SJCRH30 (cell line): ENCODE measurements at regions not wholly inside any gene's neighbourhood (a gene's known extent, or its start where the extent isn't known, plus 50 kb on each side); places are given as distances from the start of the nearest gene placed in this dataset.
"Not testable (repeated sequence)": the region's sequence is repeated elsewhere in the genome, so short reads cannot be mapped to it uniquely, and the experiment has no call there.

Experiments used
- DNase-seq, 2 experiments: peaks; one replicate each; pipeline ENCODE4 v3.0.0-alpha.2; 2015 to 2020
- H3K27ac ChIP-seq: fragments of 250-450 bp; sonication (Bioruptor Pico); 2 replicates; pipeline ENCODE4 v1.5.1; 2020; ENCODE audit warnings: mild to moderate bottlenecking, moderate library complexity
- H3K27me3 ChIP-seq: fragments of 250-450 bp; sonication (Bioruptor Pico); 2 replicates; pipeline ENCODE4 v1.5.1; 2020; ENCODE audit warnings: mild to moderate bottlenecking, moderate library complexity
- H3K36me3 ChIP-seq: fragments of 250-450 bp; sonication (Bioruptor Pico); 2 replicates; pipeline ENCODE4 v1.5.1; 2020; ENCODE audit warnings: mild to moderate bottlenecking, moderate library complexity
- H3K4me1 ChIP-seq: fragments of 250-450 bp; sonication (Bioruptor Pico); 2 replicates; pipeline ENCODE4 v1.5.1; 2020; ENCODE audit warnings: mild to moderate bottlenecking, moderate library complexity
- H3K4me3 ChIP-seq: fragments of 250-450 bp; sonication (Bioruptor Pico); 2 replicates; pipeline ENCODE4 v1.5.1; 2020; ENCODE audit warnings: mild to moderate bottlenecking, moderate library complexity
- H3K9me3 ChIP-seq: fragments of 250-450 bp; sonication (Bioruptor Pico); replicated peaks from 2 replicates; pipeline ENCODE4 v1.5.1; 2020; ENCODE audit warnings: mild to moderate bottlenecking, moderate library complexity

DNA sequence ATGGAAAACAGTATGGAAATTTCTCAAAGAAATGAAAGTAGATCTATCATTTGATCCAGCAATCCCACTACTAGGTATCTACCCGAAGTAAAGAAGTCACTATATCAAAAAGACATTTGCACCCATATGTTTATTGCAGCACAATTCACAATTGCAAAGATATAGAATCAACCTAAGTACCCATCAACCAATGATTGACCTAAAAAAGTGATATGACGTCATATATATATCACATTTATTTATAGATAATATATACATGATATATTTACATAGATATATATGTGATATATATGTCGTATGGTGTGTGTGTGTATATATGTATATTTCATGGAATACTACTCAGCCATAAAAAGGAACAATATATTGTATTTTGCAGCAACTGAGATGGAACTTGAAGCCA is 188.3 kb upstream of the ARHGAP42 start:
- Histone ChIP-seq H3K36me3 (no peaks in the 10 kb centered on the region), H3K9me3 (no peaks in the 10 kb centered on the region), H3K27me3 (no peaks in the 10 kb centered on the region), H3K4me1 (no peaks in the 10 kb centered on the region), H3K27ac (no peak overlapping the region), H3K4me3 (no peak overlapping the region)
- no peak for DNase-seq

DNA sequence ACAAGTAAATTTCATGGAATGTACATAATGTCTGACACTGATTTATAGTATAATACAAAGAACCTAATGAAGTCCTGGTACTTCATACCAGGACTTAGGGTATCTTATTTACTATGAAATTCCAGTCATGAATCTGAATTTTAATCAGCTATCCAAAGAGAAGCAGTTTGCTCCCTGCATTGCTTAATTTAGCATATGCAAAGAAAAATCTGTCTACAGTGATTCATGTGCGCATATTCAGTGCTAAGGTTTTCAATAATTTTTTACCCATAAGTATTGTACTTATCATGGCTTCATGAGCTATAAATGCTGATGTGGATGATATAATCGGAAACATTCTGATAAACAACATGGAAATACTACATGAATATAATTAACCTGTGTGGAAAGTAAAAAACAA is 185.6 kb upstream of the ARHGAP42 start:
- H3K27ac ChIP-seq = no peak overlapping the region
- no peak overlapping the region for H3K4me3 ChIP-seq
- no peaks in the 10 kb centered on the region for H3K27me3 ChIP-seq
- no peaks in the 10 kb centered on the region for H3K36me3 ChIP-seq
- H3K9me3 ChIP-seq = no peaks in the 10 kb centered on the region
- no peaks in the 10 kb centered on the region for H3K4me1 ChIP-seq
- DNase-seq = no peak

DNA sequence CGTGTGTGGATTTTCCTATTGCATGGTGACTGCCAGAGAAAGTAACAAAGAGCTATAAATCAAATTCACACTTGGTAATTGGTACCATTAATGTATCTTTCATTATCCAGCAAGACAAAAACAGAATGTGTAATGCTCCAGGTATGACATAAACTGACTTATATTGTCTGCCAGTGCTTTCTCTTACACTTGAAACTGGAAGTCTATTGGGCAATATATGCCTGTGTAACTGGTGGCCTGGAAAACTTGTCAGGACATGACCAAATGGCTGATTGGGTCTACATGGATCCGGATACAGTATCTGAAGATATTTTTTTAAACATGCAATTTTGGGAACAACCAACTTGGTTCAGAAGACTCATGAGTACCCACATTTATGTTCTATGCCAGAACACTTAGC is 174.6 kb upstream of the ARHGAP42 start:
- H3K36me3 ChIP-seq = no peaks in the 10 kb centered on the region
- no peak overlapping the region for H3K27ac ChIP-seq
- no peak for DNase-seq

DNA sequence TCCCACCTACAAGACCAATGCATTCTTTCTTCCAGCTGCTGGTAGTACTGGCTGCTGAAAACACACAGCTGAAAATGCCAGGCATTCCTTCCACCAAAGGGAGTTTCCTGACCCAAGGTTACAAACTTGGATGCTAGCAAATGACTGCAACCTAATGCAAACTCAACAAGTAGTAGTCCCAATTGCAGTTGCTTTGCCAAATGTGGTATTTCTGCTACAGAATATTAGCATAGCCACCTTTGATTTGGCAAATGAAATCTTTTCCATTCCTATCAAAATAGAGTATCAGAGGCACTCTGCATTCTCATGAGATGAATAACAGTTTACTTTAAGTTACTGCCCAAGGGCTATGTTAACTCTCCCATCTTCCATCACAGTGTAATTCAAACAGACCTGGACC is 172.0 kb upstream of the ARHGAP42 start:
- H3K4me3 ChIP-seq = no peak overlapping the region
- 0 out of 2 replicates have a peak, but pooled peaks cover 7% of the 10 kb centered on the region for H3K4me1 ChIP-seq
- DNase-seq = no peak
- H3K27me3 ChIP-seq = no peaks in the 10 kb centered on the region
- no peak overlapping the region for H3K27ac ChIP-seq
- H3K9me3 ChIP-seq = no peaks in the 10 kb centered on the region
- no peaks in the 10 kb centered on the region for H3K36me3 ChIP-seq

More for the DNA sequence above, 174.6 kb upstream of the ARHGAP42 start:
- H3K4me3 ChIP-seq = no peak overlapping the region
- 0 out of 2 replicates have a peak, but pooled peaks cover 7% of the 10 kb centered on the region for H3K4me1 ChIP-seq
- H3K9me3 ChIP-seq = no peaks in the 10 kb centered on the region
- H3K27me3 ChIP-seq = no peaks in the 10 kb centered on the region

DNA sequence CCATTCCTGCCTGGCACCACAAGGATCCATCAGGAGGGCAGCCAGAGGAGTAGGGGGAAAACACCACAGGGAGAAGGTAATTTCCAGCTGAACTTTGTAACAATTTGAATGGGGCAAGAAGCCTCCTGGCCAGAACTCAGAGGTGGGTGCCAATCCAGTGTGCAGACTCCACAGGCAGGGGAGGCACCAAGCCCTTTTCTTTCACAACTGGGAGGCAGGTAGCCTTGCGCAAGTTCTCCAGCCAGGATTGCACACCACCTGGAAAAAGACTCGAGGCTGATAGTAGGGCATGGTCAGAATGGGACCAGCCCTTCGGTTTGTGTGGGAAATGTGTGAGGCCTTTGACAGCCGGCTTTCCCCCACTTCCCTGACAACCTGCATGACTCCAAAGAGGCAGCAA is 161.9 kb upstream of the ARHGAP42 start:
- DNase-seq = no peak
- no peaks in the 10 kb centered on the region for H3K36me3 ChIP-seq

DNA sequence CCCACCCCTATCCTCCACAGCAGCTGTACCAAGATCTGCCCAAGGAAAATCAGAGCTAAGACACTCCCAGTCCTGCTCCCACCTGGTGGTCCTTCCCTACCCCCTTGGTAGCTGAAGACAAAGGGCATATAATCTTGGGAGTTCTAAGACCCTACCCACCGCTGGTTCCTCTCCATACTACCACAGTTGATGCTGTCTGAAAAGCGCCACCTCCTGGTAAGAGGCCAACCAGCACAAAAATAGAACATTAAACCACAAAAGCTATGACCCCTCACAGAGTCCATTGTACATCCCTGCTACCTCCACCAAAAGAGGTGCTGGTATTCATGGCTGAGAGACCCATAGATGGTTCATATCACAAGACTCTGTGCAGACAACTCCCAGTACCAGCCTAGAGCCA is 161.5 kb upstream of the ARHGAP42 start:
- H3K4me1 ChIP-seq = no peaks in the 10 kb centered on the region
- no peak overlapping the region for H3K4me3 ChIP-seq
- no peaks in the 10 kb centered on the region for H3K9me3 ChIP-seq
- DNase-seq = peak in 1 of 2 experiments; percentile 4
- no peaks in the 10 kb centered on the region for H3K27me3 ChIP-seq
- H3K36me3 ChIP-seq = no peaks in the 10 kb centered on the region
- H3K27ac ChIP-seq = no peak overlapping the region

More for the DNA sequence above, 161.9 kb upstream of the ARHGAP42 start:
- no peaks in the 10 kb centered on the region for H3K9me3 ChIP-seq
- H3K27ac ChIP-seq = no peak overlapping the region
- no peaks in the 10 kb centered on the region for H3K27me3 ChIP-seq
- H3K4me3 ChIP-seq = no peak overlapping the region
- no peaks in the 10 kb centered on the region for H3K4me1 ChIP-seq

DNA sequence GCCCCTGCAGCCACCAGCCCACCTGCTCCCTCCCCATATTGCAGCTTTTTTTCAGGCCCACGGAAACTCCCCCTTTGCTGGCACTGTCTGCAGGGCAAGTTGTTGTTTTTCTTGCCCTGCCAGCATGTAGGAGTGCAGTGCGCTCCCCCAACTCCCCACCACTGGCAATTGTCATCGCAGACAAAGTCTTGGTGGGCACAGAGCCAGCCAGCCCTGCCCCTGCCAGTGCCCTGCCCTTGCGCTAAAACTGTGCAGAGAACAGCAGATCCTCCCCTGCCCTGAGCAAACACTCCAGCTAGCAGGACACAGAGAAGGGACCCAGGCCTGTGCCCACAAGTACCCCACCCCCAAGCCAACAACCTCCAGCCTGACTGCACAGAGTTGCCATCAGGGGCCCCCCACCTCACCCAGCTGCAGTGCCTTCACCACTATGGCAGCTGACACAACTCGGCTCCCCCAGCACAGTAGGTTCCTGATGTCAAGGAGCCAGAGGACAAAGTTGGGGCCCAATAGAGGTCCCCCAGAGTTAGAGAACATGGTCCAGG is 158.1 kb upstream of the ARHGAP42 start:
- no peak for DNase-seq
- H3K27me3 ChIP-seq = no peaks in the 10 kb centered on the region
- no peaks in the 10 kb centered on the region for H3K9me3 ChIP-seq
- no peak overlapping the region for H3K27ac ChIP-seq
- no peaks in the 10 kb centered on the region for H3K4me1 ChIP-seq
- no peaks in the 10 kb centered on the region for H3K36me3 ChIP-seq
- H3K4me3 ChIP-seq = no peak overlapping the region

DNA sequence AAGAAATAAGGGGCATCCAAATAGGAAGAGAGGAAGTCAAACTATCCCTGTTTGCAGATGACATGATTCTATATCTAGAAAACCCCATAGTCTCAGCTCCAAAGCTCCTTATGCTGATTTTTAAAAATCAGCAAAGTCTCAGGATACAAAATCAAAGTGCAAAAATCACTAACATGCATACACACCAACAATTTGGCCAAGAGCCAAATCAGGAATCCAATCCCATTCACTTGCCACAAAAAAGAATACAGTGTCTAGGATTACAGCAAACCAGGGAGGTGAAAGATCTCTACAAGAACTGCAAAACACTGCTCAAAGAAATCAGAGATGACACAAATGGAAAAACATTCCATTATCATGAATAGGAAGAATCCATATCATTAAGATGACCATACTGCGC is 155.8 kb upstream of the ARHGAP42 start:
- not testable (repeated sequence) for H3K27me3 ChIP-seq, H3K4me1 ChIP-seq, H3K9me3 ChIP-seq, H3K27ac ChIP-seq, H3K4me3 ChIP-seq, H3K36me3 ChIP-seq
- peak in 1 of 2 experiments; percentile 3 for DNase-seq

DNA sequence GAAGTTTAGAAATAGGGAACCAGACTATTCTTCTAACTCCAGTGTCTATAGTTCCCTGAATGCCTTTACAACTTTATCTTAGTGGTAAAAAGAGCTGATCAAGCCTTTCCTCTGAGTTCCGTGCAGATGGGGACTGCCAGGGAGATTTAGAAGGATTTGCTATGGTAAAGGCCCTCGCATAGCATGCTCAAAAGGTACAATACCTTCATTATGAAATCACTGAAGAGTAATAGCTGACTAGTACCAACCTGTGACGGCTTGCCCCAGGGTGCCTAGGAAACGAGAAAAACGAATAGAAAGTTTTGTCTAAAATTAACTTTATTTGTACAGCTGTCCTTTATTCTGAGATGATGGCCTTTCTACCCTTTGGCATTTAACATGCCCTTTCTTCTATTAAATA is 150.1 kb upstream of the ARHGAP42 start:
- Histone ChIP-seq H3K4me1 (no peaks in the 10 kb centered on the region), H3K4me3 (no peak overlapping the region), H3K9me3 (no peaks in the 10 kb centered on the region), H3K36me3 (no peaks in the 10 kb centered on the region), H3K27me3 (no peaks in the 10 kb centered on the region), H3K27ac (no peak overlapping the region)
- no peak for DNase-seq

DNA sequence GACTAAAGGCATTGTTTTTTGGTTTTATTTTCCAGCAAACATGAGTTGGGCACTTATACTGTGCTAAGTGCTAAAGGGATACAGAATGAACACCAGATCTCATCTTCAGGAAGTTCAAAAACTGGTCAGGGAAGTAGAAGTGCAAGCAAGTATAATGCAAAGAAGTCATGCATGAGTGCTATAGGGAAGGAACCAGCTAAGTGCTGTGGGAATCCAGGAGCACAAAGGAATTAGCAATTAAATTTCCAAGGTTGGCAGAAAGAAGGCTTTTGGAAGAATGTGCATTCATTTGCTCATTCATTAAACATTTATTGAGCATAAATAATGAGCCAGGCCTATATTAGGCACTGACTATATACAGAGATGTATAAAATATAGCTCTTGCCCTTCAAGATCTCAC is 143.7 kb upstream of the ARHGAP42 start:
- Histone ChIP-seq H3K4me1 (no peaks in the 10 kb centered on the region), H3K27ac (no peak overlapping the region), H3K9me3 (no peaks in the 10 kb centered on the region), H3K36me3 (no peaks in the 10 kb centered on the region), H3K4me3 (no peak overlapping the region), H3K27me3 (no peaks in the 10 kb centered on the region)
- no peak for DNase-seq

DNA sequence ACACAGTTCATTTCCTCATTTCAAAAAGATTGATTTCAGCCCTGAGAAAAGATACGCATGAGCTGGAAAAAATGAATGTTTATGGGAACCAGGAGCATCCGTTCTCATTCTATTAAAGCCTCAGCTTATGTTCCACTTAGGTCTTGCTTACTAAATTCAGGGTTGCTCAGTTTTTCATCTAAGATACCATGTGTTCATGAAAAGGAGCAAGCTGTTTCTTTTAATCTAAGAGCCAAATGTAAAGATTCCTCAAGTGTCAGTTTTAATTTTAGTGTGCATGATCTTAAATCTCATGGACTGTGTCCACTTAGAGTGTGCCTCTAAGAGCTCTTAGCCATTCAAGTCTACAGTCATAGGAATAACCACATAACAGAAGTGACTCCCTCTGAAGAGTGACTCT is 141.5 kb upstream of the ARHGAP42 start:
- no peak overlapping the region for H3K27ac ChIP-seq
- DNase-seq = no peak

DNA sequence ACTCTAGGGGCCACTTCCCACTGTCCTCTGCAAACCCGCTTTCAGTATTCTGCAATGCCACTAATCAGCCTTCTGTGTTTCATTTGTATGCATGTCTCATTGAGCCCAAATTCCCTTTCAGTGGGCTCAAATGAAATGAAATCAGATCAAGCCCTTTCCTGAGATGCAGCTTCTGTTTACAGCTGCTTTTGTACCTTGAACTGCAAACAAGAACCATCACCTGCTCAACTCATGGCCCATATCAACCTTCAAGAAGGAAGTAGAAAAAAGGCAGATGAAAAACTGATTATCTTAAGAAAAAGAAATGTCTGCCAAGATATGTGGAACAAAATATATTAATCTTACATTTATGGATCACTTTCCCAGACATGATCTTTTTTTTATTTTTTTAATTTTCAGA is 141.1 kb upstream of the ARHGAP42 start:
- DNase-seq = no peak
- H3K27ac ChIP-seq = no peak overlapping the region
- H3K27me3 ChIP-seq = no peaks in the 10 kb centered on the region
- no peaks in the 10 kb centered on the region for H3K9me3 ChIP-seq
- no peaks in the 10 kb centered on the region for H3K4me1 ChIP-seq
- no peak overlapping the region for H3K4me3 ChIP-seq
- H3K36me3 ChIP-seq = no peaks in the 10 kb centered on the region

More for the DNA sequence above, 141.5 kb upstream of the ARHGAP42 start:
- Histone ChIP-seq H3K36me3 (no peaks in the 10 kb centered on the region), H3K4me1 (no peaks in the 10 kb centered on the region), H3K27me3 (no peaks in the 10 kb centered on the region), H3K9me3 (no peaks in the 10 kb centered on the region), H3K4me3 (no peak overlapping the region)

DNA sequence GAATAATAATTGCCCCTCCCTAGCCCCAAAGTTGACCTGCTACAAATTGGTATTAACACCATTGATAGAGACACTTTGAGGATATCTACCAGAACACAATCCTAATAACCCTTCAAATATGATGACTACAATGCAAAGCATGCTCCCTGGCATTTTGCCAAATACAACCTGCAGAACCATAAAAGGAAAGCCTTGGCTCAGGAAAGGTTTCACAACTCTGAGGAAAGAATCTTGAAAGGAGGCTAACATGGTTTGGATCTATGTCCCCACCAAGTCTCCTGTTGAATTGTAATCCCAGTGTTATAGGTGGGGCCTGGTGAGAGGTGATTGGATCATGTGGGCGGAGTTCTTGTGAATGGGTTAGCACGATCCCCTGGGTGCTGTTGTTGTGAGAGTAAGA is 140.4 kb upstream of the ARHGAP42 start:
- Histone ChIP-seq H3K9me3 (no peaks in the 10 kb centered on the region), H3K27ac (no peak overlapping the region), H3K4me3 (no peak overlapping the region), H3K36me3 (no peaks in the 10 kb centered on the region), H3K27me3 (no peaks in the 10 kb centered on the region), H3K4me1 (no peaks in the 10 kb centered on the region)
- DNase-seq = no peak

DNA sequence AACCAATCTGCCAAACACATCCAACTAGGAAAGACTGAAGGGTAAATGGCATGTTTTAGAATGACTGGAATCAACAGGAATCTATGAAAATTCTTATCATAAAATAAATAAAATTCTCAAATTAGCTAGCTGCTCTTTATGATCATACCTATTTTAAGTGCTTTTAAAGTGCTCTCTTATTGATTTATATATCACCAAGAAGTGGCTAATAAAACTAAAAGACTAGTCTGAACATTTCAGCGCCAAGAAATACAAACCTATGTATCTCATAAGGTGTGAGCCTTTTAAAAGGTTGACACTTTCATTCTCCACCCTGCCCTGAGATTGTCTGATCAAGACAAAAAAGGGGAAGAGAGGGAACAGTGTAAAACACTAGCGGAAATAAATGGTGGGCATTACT is 136.8 kb upstream of the ARHGAP42 start:
- Histone ChIP-seq H3K9me3 (no peaks in the 10 kb centered on the region), H3K36me3 (no peaks in the 10 kb centered on the region), H3K4me3 (no peak overlapping the region), H3K27ac (no peak overlapping the region), H3K27me3 (no peaks in the 10 kb centered on the region), H3K4me1 (no peaks in the 10 kb centered on the region)
- DNase-seq = no peak

DNA sequence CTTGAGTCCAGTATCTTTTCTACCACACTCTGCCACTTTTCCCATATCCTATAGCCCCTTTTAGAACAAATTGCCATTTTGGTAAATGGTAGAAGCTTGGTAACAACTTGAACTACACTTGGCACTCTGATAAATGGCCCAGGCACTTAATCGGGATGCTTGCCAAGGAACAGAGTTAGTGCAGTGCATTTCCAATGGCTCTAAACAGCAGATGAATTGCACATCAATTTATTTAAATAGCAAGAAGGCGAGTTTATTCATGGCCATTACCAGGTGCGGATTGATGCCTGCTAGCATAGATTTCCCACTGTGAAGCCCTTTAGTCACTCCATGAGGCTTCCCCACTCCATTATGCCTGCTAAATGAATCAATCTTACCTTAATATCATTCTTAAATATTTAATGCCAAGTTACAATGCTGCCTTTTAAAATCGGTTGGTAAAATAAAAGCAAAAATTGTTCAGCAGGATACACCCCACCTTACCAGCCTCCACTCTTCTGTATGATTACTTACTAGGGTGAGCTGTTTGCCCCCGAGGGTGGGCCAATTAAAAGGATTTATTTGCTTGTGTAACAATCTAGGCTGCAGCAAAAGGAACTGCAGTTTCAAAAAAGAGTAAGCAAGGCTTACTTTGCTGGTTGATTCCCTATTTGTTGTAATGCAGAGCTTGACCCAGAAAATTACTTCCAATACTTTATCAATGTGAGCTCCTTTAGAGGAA is 136.0 kb upstream of the ARHGAP42 start:
- no peaks in the 10 kb centered on the region for H3K9me3 ChIP-seq
- no peak overlapping the region for H3K27ac ChIP-seq
- no peaks in the 10 kb centered on the region for H3K4me1 ChIP-seq
- no peak for DNase-seq
- H3K27me3 ChIP-seq = no peaks in the 10 kb centered on the region
- H3K36me3 ChIP-seq = no peaks in the 10 kb centered on the region
- H3K4me3 ChIP-seq = no peak overlapping the region

DNA sequence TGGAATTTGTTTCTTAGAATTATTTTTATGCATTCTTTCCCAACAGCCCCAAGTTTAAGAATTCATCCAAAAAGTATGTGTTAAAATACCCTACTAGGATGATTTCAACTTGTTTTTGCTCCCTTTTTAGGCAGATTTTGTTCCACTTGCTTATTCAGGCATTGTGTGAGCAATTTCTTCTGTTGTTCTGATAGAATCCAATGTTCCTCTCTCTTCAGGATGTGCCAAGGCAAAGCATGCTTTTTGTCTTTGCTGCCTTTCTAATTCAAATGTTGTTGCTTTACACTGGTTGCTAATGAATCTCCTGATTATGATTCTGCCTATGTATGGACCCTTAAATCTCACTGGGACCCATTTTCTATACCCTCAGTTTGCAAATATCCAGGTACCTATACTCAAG is 131.2 kb upstream of the ARHGAP42 start:
- Histone ChIP-seq H3K4me1 (no peaks in the 10 kb centered on the region), H3K27me3 (no peaks in the 10 kb centered on the region), H3K27ac (no peak overlapping the region), H3K4me3 (no peak overlapping the region), H3K36me3 (no peaks in the 10 kb centered on the region), H3K9me3 (no peaks in the 10 kb centered on the region)
- no peak for DNase-seq
